Ascending aorta (tissue), 2 donors: ENCODE measurements at regions not wholly inside any gene's neighbourhood (a gene's known extent, or its start where the extent isn't known, plus 50 kb on each side); places are given as distances from the start of the nearest gene placed in this dataset.

ENCODE experiments used
- DNase-seq, 2 donors: peaks; one replicate each; pipeline ENCODE4 v3.0.0-alpha.2; 2019; ENCODE audit warnings: low spot score in 2 of 2
- H3K27ac ChIP-seq, 2 donors: fragments of 200-600 bp; sonication (generic); one replicate each; pipeline ENCODE4 v1.5.1; 2016 to 2017; ENCODE audit warnings: mild to moderate bottlenecking in 1 of 2
- H3K27me3 ChIP-seq: fragments of 200-600 bp; sonication (generic); one replicate; pipeline ENCODE4 v1.5.1; 2017
- H3K36me3 ChIP-seq, 2 donors: fragments of 200-600 bp; sonication (generic); one replicate each; pipeline ENCODE4 v1.5.1; 2016
- H3K4me1 ChIP-seq, 2 donors: fragments of 200-600 bp; sonication (generic); one replicate each; pipeline ENCODE4 v1.5.1; 2016 to 2017; ENCODE audit warnings: mild to moderate bottlenecking in 1 of 2
- H3K4me3 ChIP-seq, 2 donors: fragments of 200-600 bp; sonication (generic); one replicate each; pipeline ENCODE4 v1.5.1; 2016 to 2017; ENCODE audit warnings: mild to moderate bottlenecking in 1 of 2
- H3K9me3 ChIP-seq, 2 donors: fragments of 200-600 bp; sonication (generic); one replicate each; pipeline ENCODE4 v1.5.1; 2016
- intact Hi-C: fragments of 100-400 bp; cut with DNase I; formaldehyde crosslinking; loops from one replicate; pipeline ENCODE4 v1.15.1; 2023
- TF ChIP-seq, protein P1 (sequence below), 3 experiments: fragments of 200-600 bp in 2 of 3; fragments of 450-650 bp in 1 of 3; sonication (generic) in 2 of 3; IDR thresholded peaks; one replicate each; pipeline ENCODE4 v1.5.1; 2016 to 2019; ENCODE audit warnings: antibody characterized with exemption in 3 of 3, mild to moderate bottlenecking in 1 of 3, moderate library complexity in 1 of 3

- H3K27ac ChIP-seq = no peak overlapping the region
- DNase-seq = no peak
- no peaks in the 10 kb centered on the region for H3K36me3 ChIP-seq
- TF ChIP-seq, protein P1, sequence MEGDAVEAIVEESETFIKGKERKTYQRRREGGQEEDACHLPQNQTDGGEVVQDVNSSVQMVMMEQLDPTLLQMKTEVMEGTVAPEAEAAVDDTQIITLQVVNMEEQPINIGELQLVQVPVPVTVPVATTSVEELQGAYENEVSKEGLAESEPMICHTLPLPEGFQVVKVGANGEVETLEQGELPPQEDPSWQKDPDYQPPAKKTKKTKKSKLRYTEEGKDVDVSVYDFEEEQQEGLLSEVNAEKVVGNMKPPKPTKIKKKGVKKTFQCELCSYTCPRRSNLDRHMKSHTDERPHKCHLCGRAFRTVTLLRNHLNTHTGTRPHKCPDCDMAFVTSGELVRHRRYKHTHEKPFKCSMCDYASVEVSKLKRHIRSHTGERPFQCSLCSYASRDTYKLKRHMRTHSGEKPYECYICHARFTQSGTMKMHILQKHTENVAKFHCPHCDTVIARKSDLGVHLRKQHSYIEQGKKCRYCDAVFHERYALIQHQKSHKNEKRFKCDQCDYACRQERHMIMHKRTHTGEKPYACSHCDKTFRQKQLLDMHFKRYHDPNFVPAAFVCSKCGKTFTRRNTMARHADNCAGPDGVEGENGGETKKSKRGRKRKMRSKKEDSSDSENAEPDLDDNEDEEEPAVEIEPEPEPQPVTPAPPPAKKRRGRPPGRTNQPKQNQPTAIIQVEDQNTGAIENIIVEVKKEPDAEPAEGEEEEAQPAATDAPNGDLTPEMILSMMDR (IDR thresholded peaks at IDR 0.05) = no peak
- no peak overlapping the region for H3K4me3 ChIP-seq
- intact Hi-C loops = no loop called here
- no peaks in the 10 kb centered on the region for H3K9me3 ChIP-seq
- H3K4me1 ChIP-seq = peaks cover 0 to 22% of the 10 kb centered on the region in 2 donors
- no peaks in the 10 kb centered on the region for H3K27me3 ChIP-seq
Measured at GRCh38 chr7:41882745-41883420, 180.0 kb upstream of the INHBA start.

- no peak overlapping the region for H3K4me3 ChIP-seq
- H3K27me3 ChIP-seq = no peaks in the 10 kb centered on the region
- H3K27ac ChIP-seq = no peak overlapping the region
Measured at GRCh38 chr7:41882256-41882655, 179.4 kb upstream of the INHBA start.

DNA sequence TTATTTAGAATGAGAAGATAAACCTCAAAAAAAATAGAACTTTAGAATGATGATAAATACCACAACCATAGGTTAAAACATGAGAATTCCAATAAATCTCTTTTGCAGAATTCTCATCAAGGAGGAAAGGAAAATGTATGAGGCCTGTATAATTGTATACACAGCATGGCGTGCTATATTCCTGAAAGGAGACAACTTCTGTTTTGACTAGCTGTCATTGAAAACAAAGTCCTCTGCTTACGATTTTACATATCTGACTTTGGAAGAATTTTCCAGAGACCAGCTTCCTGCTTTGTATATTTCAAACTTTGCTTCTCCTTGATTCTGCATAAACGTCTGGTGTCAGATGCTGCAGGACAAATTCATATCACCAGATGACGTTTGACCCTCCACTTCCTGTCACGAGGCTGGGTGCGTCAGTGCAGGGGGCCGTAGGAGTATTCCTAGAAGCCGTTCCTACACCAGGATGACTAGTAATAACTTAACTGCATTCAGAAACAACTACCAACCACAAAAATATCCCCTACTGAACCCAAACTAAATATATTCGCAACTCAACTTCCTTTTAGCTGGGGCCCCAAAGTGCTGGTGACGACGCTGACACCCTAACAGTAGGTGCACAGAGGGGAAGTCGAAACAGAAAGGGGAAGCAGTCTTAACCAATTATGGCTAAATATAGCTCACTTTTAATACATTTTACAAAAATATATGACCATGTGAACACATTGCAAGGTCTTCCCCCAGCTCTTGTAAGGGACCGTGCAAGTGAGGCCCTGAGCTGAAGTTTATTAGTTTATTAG is 178.6 kb upstream of the INHBA start:
- Histone ChIP-seq H3K4me1 (peaks cover 0 to 11% of the 10 kb centered on the region in 2 donors), H3K4me3 (no peak overlapping the region), H3K9me3 (no peaks in the 10 kb centered on the region), H3K27ac (no peak overlapping the region), H3K36me3 (no peaks in the 10 kb centered on the region), H3K27me3 (no peaks in the 10 kb centered on the region)
- intact Hi-C loops = no loop called here
- peak; percentile 39 to 78 for DNase-seq
- TF ChIP-seq, protein P1 (IDR thresholded peaks at IDR 0.05) = no peak

More at GRCh38 chr7:41882256-41882655, 179.4 kb upstream of the INHBA start:
- TF ChIP-seq, protein P1 (IDR thresholded peaks at IDR 0.05) = no peak
- Histone ChIP-seq H3K36me3 (no peaks in the 10 kb centered on the region), H3K4me1 (peaks cover 0 to 19% of the 10 kb centered on the region in 2 donors), H3K9me3 (no peaks in the 10 kb centered on the region)
- DNase-seq = no peak
- intact Hi-C loops = no loop called here

GRCh38 chr7:41880107-41880506 is 177.2 kb upstream of the INHBA start:
- Histone ChIP-seq H3K4me3 (no peak overlapping the region), H3K27me3 (no peaks in the 10 kb centered on the region), H3K36me3 (no peaks in the 10 kb centered on the region), H3K27ac (no peak overlapping the region), H3K4me1 (peaks cover 0 to 2% of the 10 kb centered on the region in 2 donors), H3K9me3 (no peaks in the 10 kb centered on the region)
- TF ChIP-seq, protein P1 (IDR thresholded peaks at IDR 0.05) = no peak
- DNase-seq = no peak
- intact Hi-C loops = no loop called here

DNA sequence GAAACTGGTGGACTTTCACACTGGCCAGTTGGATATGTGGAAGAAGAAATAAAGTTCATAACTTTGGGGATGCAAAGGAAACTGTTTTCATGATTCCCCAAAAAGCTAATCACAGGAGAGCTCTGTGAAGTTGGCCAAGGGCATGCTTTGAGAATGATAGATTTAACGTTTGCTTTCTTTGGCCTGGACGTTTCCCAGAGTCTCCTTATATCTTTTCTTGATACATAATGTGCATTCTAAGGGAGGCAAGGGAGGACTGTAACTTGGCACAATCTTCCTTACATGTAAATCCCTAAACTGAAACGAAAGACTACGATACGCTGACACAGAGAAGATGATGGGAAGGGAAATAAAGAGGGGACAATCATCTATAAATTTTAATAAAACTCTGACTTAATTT is 176.5 kb upstream of the INHBA start:
- Histone ChIP-seq H3K36me3 (no peaks in the 10 kb centered on the region), H3K27me3 (no peaks in the 10 kb centered on the region), H3K9me3 (no peaks in the 10 kb centered on the region), H3K4me3 (no peak overlapping the region), H3K27ac (no peak overlapping the region), H3K4me1 (no peaks in the 10 kb centered on the region)
- intact Hi-C loops = no loop called here
- no peak for DNase-seq
- TF ChIP-seq, protein P1 (IDR thresholded peaks at IDR 0.05) = no peak
